ENCODE measurements at regions not wholly inside any gene's neighbourhood (a gene's known extent, or its start where the extent isn't known, plus 50 kb on each side); places are given as distances from the start of the nearest gene placed in this dataset.
"Not testable (repeated sequence)": the region's sequence is repeated elsewhere in the genome, so short reads cannot be mapped to it uniquely, and the experiment has no call there.

- DNase-seq, result peak; percentile 83
Measured at GRCh38 chr2:56021579-56021978, 98.0 kb upstream of the EFEMP1 start.

- peak; percentile 19 for DNase-seq
Measured at GRCh38 chr2:56025469-56026193, 102.0 kb upstream of the EFEMP1 start.

- peak; percentile 15 for DNase-seq
Measured at GRCh38 chr2:56026828-56027227, 103.2 kb upstream of the EFEMP1 start.

- DNase-seq, result no peak
Measured at GRCh38 chr2:56030062-56030461, 106.5 kb upstream of the EFEMP1 start.

GRCh38 chr2:56030901-56031300 is 107.3 kb upstream of the EFEMP1 start:
- no peak for DNase-seq

- no peak for DNase-seq
Measured at GRCh38 chr2:56034258-56034657, 110.7 kb upstream of the EFEMP1 start.

GRCh38 chr2:56040189-56040588 is 116.6 kb upstream of the EFEMP1 start:
- DNase-seq, result peak; percentile 18

- DNase-seq, result no peak
Measured at GRCh38 chr2:56040834-56041233, 117.3 kb upstream of the EFEMP1 start.

GRCh38 chr2:56047136-56047535 is 123.6 kb upstream of the EFEMP1 start:
- peak; percentile 89 for DNase-seq

GRCh38 chr2:56049233-56049845 is 125.8 kb upstream of the EFEMP1 start:
- peak; percentile 83 for DNase-seq

- DNase-seq, result peak; percentile 64
Measured at GRCh38 chr2:56053679-56054078, 130.1 kb upstream of the EFEMP1 start.

GRCh38 chr2:56055405-56055804 is 128.4 kb upstream of the CCDC85A start:
- DNase-seq, result no peak

- not testable (repeated sequence) for DNase-seq
Measured at GRCh38 chr2:56061327-56061726, 122.5 kb upstream of the CCDC85A start.

- DNase-seq, result no peak
Measured at GRCh38 chr2:56068746-56069145, 115.0 kb upstream of the CCDC85A start.

- peak; percentile 65 for DNase-seq
Measured at GRCh38 chr2:56077359-56077915, 106.4 kb upstream of the CCDC85A start.

- DNase-seq, result no peak
Measured at GRCh38 chr2:56082665-56083064, 101.1 kb upstream of the CCDC85A start.

- no peak for DNase-seq
Measured at GRCh38 chr2:56084111-56084901, 99.5 kb upstream of the CCDC85A start.

- DNase-seq, result no peak
Measured at GRCh38 chr2:56086336-56086735, 97.5 kb upstream of the CCDC85A start.

- DNase-seq, result no peak
Measured at GRCh38 chr2:56088411-56088810, 95.4 kb upstream of the CCDC85A start.

- DNase-seq, result no peak
Measured at GRCh38 chr2:56089931-56090330, 93.9 kb upstream of the CCDC85A start.

GRCh38 chr2:56099963-56100362 is 83.8 kb upstream of the CCDC85A start:
- DNase-seq, result no peak

- DNase-seq, result no peak
Measured at GRCh38 chr2:56100791-56101312, 82.9 kb upstream of the CCDC85A start.

GRCh38 chr2:56102098-56102497 is 81.7 kb upstream of the CCDC85A start:
- peak; percentile 51 for DNase-seq

Data from NCI-H69 (cell line).